ENCODE measurements at regions not wholly inside any gene's neighbourhood (a gene's known extent, or its start where the extent isn't known, plus 50 kb on each side); places are given as distances from the start of the nearest gene placed in this dataset.

GRCh38 chr19:28426110-28426729, 786.7 kb downstream of the UQCRFS1 start:
- DNase-seq: no peak

DNA sequence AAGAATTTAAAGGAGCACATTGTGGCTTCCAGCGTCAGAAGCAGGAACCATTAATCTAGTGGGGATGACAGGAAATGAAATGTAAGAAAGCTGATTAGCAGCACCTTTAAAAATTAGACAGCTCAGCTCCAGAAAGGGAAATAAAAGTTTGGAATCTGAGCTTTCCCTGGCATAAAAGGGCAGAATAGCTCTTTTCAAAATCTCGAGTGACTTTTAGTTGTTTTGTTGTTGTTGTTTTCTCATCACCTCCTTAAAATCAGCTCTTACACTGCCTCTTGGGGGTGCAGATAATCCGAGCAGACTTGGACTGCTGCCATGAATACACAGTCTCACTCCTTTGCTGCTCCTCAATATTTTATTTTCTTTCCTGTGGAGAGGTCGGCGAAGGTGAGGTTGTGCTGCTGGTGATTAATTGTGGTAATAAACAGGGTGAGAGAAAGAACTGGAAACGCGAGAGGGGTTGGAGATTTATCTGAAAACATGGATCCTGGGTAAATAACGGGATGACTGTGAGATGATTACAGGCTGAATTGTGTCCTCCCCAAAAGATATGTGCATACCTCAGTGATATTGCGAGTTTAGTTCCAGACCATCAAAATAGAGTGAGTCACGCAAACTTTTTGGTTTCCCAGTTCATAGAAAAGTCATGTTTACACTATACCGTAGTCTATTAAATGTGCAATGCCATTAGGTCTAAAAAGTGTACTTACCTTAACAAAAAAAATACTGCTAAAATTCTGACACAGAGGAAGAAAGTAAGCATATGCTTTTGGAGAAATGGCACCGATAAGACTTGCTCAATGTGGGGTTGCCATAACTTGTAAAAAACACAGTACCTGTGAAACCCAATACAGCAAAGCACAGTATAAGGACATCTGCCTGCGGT, 787.7 kb downstream of the UQCRFS1 start:
- DNase-seq: no peak

GRCh38 chr19:28424662-28425045, 788.3 kb downstream of the UQCRFS1 start:
- no peak for DNase-seq

DNA sequence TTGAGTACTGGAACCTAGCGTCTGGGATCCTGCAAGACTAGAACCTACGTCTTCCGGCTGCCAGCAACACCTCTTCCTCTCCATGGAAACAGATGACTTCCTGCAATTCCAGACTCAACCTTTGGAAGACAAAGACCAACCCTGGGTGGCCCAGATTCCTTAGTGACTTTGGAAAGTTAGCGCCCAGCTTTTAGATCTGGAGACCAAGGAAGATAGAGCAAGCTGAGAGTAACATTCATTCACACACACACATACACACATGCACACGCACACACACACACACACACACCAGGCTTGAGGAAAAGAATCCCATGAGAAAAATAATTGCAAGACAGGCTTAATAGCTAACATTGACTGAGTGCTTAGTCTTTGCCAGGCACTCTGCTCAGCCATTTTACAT, 788.9 kb downstream of the UQCRFS1 start:
- no peak for DNase-seq

DNA sequence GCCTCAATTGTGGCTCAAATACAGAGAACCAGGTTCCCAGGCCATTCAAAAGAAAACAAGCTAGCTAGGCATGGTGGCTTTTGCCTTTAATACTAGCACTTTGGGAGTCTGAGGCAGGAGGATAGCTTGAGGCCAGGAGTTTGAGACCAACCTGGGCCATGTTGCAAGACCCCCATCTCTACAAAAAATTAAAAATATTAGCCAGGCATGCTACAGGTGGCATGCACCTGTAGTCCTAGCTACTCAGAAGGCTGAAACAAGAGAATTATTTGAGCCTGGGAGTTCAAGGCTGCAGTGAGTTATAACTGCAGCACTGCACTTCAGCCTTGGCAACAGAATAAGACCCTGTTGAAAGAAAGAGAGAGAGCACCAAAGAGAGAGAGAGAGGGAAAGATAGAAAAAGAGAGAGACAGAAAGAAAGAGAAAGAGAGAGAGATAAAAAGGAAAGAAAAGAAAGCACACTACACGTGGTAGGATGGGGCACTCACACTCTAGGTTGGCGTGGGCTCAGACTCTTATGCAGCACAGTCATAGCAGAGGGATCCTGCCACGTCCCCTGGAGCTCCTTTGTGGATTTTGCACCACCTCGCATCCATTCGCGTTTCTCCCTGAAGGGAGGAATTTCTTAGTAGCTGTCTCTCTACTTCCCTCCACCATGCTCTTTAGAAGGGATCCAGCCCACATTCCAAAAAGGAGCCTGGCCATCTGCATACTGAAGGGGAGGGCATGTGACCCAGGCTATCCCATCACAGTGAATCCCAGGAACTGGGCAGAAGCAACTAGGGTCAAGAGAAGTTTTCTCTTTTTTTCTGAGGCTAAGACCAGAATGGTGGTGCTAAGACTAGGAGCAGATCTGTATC, 789.9 kb downstream of the UQCRFS1 start:
- DNase-seq: no peak

GRCh38 chr19:28422046-28422445, 790.9 kb downstream of the UQCRFS1 start:
- no peak for DNase-seq

GRCh38 chr19:28420811-28421550, 792.0 kb downstream of the UQCRFS1 start:
- no peak for DNase-seq

DNA sequence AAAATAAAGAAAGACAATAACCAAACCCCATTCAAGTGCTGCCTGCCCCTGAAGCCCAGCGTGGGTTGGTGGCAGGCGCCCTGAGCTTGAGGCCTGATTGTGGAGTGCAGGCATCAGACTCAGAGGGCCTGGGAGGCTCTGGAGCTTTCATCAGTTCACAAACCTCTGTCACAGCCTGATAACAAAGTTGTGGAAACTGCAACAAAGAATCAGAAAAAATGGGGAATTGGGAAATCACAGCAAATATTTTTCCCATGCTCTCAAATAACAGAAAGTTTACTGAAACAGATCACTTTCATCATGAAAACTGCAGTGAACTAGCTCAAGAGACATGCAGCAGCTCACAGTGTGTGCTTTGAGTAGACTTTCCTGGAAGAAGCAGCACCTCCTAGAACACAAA, 793.6 kb downstream of the UQCRFS1 start:
- DNase-seq: no peak

DNA sequence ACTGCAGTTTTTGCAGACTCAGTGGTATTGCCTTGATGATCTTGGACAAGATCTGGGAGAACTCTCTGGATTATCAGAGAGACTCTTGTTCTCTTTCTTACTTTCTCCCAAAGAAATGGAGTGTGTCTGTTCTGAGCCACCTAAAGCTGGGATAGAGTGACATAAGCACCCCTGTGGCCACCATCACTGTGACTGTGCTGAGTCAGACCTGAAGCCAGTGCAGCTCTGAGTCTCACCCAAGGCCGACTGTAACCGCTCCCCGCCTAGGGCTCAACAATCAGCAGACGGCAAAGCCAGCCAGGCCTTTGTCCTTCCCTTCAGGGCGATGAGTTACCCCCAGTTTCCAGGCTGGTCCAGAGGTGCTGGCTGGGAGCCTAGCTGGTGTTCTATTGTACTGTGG, 795.6 kb downstream of the UQCRFS1 start:
- no peak for DNase-seq

GRCh38 chr19:28416245-28416644, 796.7 kb downstream of the UQCRFS1 start:
- DNase-seq: no peak

- no peak for DNase-seq
These were observed 798.2 kb downstream of the UQCRFS1 start for GRCh38 chr19:28414748-28415147.

DNA sequence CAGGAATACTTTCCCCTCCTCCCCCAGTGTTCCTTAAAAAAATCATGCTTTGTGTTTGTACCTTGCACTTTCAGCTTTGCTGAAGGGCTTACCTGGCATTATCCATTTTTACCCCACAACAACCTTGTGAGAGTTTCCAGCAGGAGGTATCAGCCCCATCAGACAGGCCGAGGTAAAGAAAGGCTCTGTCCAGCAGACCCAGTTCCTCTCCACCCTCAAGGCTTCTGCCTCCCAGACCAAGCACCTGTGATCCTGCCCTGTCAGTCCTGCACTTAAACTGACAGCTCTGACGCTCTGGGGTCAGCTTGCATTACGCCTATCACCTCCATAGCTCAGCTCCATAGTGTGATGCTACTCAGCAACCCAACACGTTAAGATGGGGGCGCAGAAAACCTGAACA, 803.1 kb downstream of the UQCRFS1 start:
- DNase-seq: no peak

DNA sequence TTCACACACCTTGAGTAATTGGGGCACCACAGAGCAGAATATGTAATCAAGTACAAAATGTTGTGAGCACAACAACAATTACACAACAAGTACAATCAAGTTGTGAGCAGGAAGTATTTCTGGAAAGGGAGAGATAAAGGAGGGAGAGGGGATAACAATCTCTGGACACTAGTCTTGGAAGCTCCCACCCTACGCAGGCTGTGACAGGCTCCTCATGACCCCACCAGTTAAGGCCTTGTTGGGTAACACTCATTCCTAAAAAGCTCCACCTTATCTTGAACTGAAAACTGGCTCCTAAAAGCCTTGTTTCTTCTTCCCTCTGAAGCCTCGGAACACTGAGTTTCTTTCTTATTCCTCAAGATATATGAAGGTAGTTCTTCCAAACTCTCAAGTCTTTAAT, 806.0 kb downstream of the UQCRFS1 start:
- no peak for DNase-seq

DNA sequence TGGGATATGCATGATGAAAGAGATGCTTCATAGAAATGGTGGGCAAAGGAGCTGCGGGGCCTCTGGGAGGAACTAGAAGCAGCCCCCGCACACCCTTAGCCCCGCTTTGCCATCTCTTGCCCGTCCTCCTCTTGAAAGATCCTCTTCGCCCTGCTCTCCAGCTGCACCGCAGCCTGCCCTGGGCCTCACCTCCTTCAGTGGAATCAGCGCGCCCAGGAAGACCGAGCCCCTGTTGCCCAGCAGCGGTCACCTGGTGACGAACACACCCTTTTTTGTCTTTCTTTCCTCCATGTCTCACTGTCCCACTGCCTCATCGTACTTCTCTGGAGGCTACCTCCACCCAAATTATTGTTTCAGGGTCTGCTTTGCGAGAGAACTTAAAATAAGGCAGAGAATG, 807.6 kb downstream of the UQCRFS1 start:
- DNase-seq: no peak

GRCh38 chr19:28404472-28404871, 808.5 kb downstream of the UQCRFS1 start:
- no peak for DNase-seq

- no peak for DNase-seq
These were observed 809.3 kb downstream of the UQCRFS1 start for GRCh38 chr19:28403690-28404089.

DNA sequence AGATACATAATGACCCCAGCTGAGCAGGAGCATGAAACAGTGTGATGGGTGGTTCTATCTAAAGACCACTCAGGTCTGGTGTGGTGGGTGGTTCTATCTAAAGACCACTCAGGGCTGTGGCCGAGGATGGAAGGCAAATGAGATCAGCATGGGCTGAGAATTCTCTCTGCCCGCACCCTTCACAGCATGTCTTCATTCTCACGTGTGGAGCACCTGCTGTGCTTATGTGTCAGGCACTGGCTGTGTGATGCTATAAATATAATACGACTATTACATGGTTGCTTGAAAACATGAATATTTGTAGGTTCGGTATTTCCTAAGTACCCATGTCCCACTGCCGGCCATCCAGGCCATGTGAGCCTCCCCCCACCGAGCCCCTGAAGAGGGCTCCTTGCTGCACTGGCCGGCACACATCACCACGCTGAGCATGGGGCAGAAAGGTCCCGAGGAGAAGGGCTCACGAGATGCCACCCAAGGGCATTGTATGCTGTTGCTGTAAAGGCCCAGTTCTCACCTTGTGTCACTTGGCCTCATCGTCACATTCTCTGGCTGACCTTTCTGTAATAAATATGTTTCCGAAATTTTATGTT, 810.2 kb downstream of the UQCRFS1 start:
- DNase-seq: no peak

GRCh38 chr19:28401739-28402424, 811.1 kb downstream of the UQCRFS1 start:
- DNase-seq: no peak

DNA sequence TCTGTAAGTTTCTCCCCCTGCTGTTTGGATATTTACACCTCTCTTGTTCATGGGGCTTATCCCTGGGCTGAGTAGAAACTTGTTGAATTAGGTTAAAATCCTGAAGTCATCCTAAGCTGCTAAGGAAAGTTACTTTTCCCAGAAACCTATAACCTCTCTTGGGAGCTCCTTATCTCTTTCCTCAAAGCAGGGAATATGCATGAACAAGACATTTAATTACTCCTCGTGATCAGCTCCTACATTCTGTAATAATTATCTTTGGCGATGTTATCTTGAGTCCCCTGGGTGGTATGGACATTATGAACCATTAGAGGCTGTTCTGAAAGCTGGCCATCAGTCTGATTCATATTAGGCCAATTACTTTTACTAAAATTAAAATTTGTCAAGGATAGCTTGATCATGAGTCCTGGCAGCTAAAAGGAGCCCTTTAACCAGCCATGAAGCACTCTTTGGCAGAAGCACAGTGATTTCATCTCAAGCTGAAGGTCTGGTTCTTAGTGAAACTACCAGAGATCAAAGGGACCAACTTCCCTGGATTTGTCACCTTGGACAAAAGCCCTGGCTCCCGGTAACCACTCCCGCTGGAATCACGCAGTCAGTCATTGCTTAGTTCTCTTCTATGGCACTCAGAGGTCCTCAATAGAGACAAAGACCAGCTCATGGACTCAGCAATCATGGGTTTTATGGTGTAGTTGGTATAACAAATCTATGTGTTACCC, 811.8 kb downstream of the UQCRFS1 start:
- no peak for DNase-seq

GRCh38 chr19:28399187-28399586, 813.8 kb downstream of the UQCRFS1 start:
- no peak for DNase-seq

DNA sequence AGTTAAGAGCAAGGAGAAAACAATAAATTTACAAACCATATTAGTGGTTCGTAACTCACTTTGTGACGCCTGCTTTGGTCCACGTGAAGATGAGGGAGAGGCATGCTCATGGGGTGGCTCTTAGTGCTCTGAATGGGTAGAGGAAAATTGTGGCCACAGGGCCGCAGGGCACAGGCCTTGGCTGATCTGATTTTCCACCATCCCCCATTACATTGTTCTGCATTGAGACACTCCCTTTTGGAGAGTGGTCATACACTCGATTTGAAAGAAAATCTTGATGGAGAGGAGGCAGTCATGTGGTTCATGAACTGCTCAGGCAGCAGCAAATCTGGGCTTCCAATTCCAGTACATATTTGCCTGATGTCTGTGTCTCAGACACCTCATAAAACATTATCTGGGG, 815.2 kb downstream of the UQCRFS1 start:
- DNase-seq: no peak
